Heart right ventricle (tissue), 16 donors: ENCODE measurements at regions not wholly inside any gene's neighbourhood (a gene's known extent, or its start where the extent isn't known, plus 50 kb on each side); places are given as distances from the start of the nearest gene placed in this dataset.

Source experiments
- ATAC-seq, 8 donors: fragments of 200-7000 bp; cut with Tn5 transposase; one replicate each; pipeline ENCODE4 v1.9.1; 2020; ENCODE audit warnings: mild to moderate bottlenecking in 8 of 8, moderate library complexity in 8 of 8, moderate number of reproducible peaks in 1 of 8
- DNase-seq, 2 donors: peaks; one replicate each; pipeline ENCODE4 v3.0.0-alpha.2; 2020
- H3K27ac ChIP-seq, 10 donors: fragments of 200-600 bp; sonication (generic) in 2 of 10; one replicate each; pipeline versions ENCODE4 v1.5.0 to v1.8.0; 2020 to 2022; ENCODE audit warnings: mild to moderate bottlenecking in 3 of 10
- H3K27me3 ChIP-seq, 7 donors: fragments of 200-600 bp; one replicate each; pipeline ENCODE4 v1.8.0; 2021 to 2022; ENCODE audit warnings: mild to moderate bottlenecking in 2 of 7
- H3K36me3 ChIP-seq, 9 donors: fragments of 200-600 bp; sonication (generic) in 1 of 9; one replicate each; pipeline versions ENCODE4 v1.5.0 to v1.8.0; 2020 to 2022; ENCODE audit warnings: mild to moderate bottlenecking in 2 of 9
- H3K4me1 ChIP-seq, 9 donors: fragments of 200-600 bp; sonication (generic) in 1 of 9; one replicate each; pipeline versions ENCODE4 v1.5.0 to v1.8.0; 2020 to 2022; ENCODE audit warnings: mild to moderate bottlenecking in 4 of 9
- H3K4me3 ChIP-seq, 10 donors: fragments of 200-600 bp; sonication (generic) in 2 of 10; one replicate each; pipeline versions ENCODE4 v1.5.0 to v1.8.0; 2020 to 2022; ENCODE audit warnings: mild to moderate bottlenecking in 7 of 10, moderate library complexity in 2 of 10
- H3K9me3 ChIP-seq, 11 donors: fragments of 200-600 bp in 10 of 11; sonication (generic) in 2 of 11; one replicate each; pipeline versions ENCODE4 v1.5.0 to v1.8.0; 2013 to 2022; ENCODE audit warnings: mild to moderate bottlenecking in 2 of 11, control low read depth in 1 of 11, moderate library complexity in 1 of 11
- CTCF ChIP-seq, 9 donors: fragments of 200-600 bp; sonication (generic) in 2 of 9; IDR thresholded peaks; one replicate each; pipeline versions ENCODE4 v1.5.0 to v1.8.0; 2021 to 2022; ENCODE audit warnings: antibody characterized with exemption in 9 of 9, mild to moderate bottlenecking in 5 of 9, moderate library complexity in 1 of 9
- WGBS, 2 donors: extraction: QIAGEN DNeasy Blood & Tissue Kit; methylation state at CpG; one replicate each; pipeline ENCODE4 v1.1.7; 2013; ENCODE audit warnings: inconsistent platforms in 1 of 2; 5-methylcytosine and 5-hydroxymethylcytosine counted together
- intact Hi-C, 10 donors: fragments of 100-400 bp; cut with DNase I; formaldehyde crosslinking; loops; one replicate each; pipeline versions ENCODE4 v1.11.1 to v1.14.2; 2022
- donor health status: Arrhythmogenic right ventricular cardiomyopathy.
- donor health status: ischemic (EF 13 %, LVEDD 7.1; RV severe dilation, severe dysfunction).
- donor health status: healthy with polysubstance abuse.
- donor health status: DM: no; HTN: yes; CAD: no.
- donor health status: DM: no; HTN: no; CAD: no.
- donor health status: ischemic (EF 25% LVEDD 6.9; RV normal size, moderate dysfunction).
- donor health status: ischemic (EF 25% LVEDD 5.7; RV mildly dilated, moderate dysfunction).
- donor health status: healthy.
- donor health status: DM: yes; HTN: yes; CAD: no.
- donor health status: Ischemic cardiomyopathy.
- donor health status: ischemic (EF 35%, LVEDD 5.7; RV mildly dilated, moderate dysfunction).
- donor health status: nonischemic (EF 11% LVEDD 7.7; RV severe dilation, severe dysfunction).
- donor health status: DM: yes; HTN: yes; CAD: no.
- donor health status: PGD.
- donor health status: ischemic (EF 29% LVEDD 5.4; RV normal size, mild dysfunction).
- donor health status: nonischemic (EF 23%, LVEDD 6.1; RV moderate dilation, normal function).

- H3K4me3 ChIP-seq: no peak overlapping the region
- intact Hi-C loops: no loop called here
- TF ChIP-seq CTCF (IDR thresholded peaks at IDR 0.05): no peak
- no peaks in the 10 kb centered on the region for H3K36me3 ChIP-seq
- no peak overlapping the region for H3K27ac ChIP-seq
- peaks cover 0 to 19% (median 0%) of the 10 kb centered on the region in 11 donors for H3K9me3 ChIP-seq
- WGBS, 2 donors: 65 to 71% methylated on average over 7 of the region's 7 CpGs
- no peak for ATAC-seq
- H3K27me3 ChIP-seq: peaks cover 0 to 14% (median 6%) of the 10 kb centered on the region in 7 donors
- no peak for DNase-seq
- no peaks in the 10 kb centered on the region for H3K4me1 ChIP-seq
Measured at GRCh38 chr19:13639342-13639929, 124.9 kb upstream of the MRI1 start.

GRCh38 chr19:13637664-13638063 lies 126.7 kb upstream of the MRI1 start:
- Histone ChIP-seq H3K36me3 (no peaks in the 10 kb centered on the region), H3K4me1 (no peaks in the 10 kb centered on the region), H3K27ac (no peak overlapping the region), H3K4me3 (no peak overlapping the region), H3K9me3 (peaks cover 0 to 15% (median 0%) of the 10 kb centered on the region in 11 donors), H3K27me3 (peaks cover 0 to 14% (median 6%) of the 10 kb centered on the region in 7 donors)
- no peak for TF ChIP-seq CTCF (IDR thresholded peaks at IDR 0.05)
- ATAC-seq (no peak), DNase-seq (no peak)
- intact Hi-C loops: no loop called here
- WGBS, 2 donors: 80 to 82% methylated on average over 6 of the region's 6 CpGs

- intact Hi-C loops: no loop called here
- 74 to 86% methylated on average over 6 of the region's 6 CpGs for WGBS, 2 donors
- H3K36me3 ChIP-seq: no peaks in the 10 kb centered on the region
- H3K4me3 ChIP-seq: no peak overlapping the region
- no peaks in the 10 kb centered on the region for H3K4me1 ChIP-seq
- peaks cover 0 to 15% (median 0%) of the 10 kb centered on the region in 11 donors for H3K9me3 ChIP-seq
- no peak for DNase-seq
- H3K27ac ChIP-seq: no peak overlapping the region
- no peak for ATAC-seq
- no peak for TF ChIP-seq CTCF (IDR thresholded peaks at IDR 0.05)
- H3K27me3 ChIP-seq: peaks cover 0 to 16% (median 9%) of the 10 kb centered on the region in 7 donors
Measured at GRCh38 chr19:13634658-13635057, 128.4 kb upstream of the CACNA1A start.

- WGBS, 2 donors: 53 to 57% methylated on average over 1 of the region's 1 CpG
Measured at GRCh38 chr19:13633522-13633922, 127.2 kb upstream of the CACNA1A start.

More at GRCh38 chr19:13633522-13633922, 127.2 kb upstream of the CACNA1A start:
- DNase-seq: no peak
- ATAC-seq: no peak
- no peaks in the 10 kb centered on the region for H3K36me3 ChIP-seq
- intact Hi-C loops: no loop called here
- TF ChIP-seq CTCF (IDR thresholded peaks at IDR 0.05): no peak
- no peak overlapping the region for H3K4me3 ChIP-seq
- H3K27ac ChIP-seq: no peak overlapping the region
- H3K27me3 ChIP-seq: peaks cover 0 to 25% (median 13%) of the 10 kb centered on the region in 7 donors
- no peaks in the 10 kb centered on the region for H3K4me1 ChIP-seq
- H3K9me3 ChIP-seq: peaks cover 0 to 11% (median 0%) of the 10 kb centered on the region in 11 donors
